ENCODE measurements at regions not wholly inside any gene's neighbourhood (a gene's known extent, or its start where the extent isn't known, plus 50 kb on each side); places are given as distances from the start of the nearest gene placed in this dataset.

DNA sequence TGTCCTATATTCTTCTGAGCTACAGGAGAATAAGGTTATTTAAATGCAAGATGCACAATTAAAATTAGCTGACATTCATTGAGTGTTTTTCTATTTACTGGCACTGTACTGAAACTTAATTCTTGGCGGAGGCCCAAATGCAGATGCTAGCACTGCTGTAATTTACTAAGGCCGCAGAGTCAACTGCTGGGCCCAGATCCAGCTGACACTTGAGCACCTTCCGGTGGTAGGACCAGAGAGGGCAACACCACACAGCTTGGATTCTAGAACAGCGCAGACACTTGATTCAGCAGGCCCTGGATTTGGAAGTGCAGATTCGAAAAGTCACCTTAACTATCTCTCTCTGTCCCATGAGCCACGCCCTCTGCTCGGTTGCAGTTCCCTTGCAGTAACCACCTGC is 228.6 kb upstream of the TMEM72 start:
- DNase-seq (ENCODE audit: low read depth in 2 of 2): no peak

DNA sequence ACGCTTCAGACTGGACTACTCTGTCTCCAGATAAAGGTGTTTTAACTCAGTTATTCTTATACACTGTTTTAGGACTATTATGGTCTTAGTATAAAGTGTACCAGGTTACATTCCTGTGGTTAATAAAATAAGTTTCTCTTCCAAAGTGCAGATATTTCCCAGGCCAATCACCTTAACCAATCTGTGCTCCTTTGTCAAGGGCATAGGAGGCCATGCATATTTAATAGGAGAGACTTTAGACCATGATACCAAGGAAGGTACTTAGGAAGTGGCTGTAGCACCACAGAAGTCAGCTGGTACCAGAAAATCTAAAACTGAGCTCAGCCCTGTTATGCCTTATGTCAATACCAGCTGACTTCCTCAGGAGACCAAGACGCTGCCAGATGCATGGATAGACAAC is 226.5 kb upstream of the TMEM72 start:
- DNase-seq (ENCODE audit: low read depth in 2 of 2): no peak

- no peak for DNase-seq (ENCODE audit: low read depth in 2 of 2)
These were observed 225.9 kb upstream of the TMEM72 start for GRCh38 chr10:44685220-44685619.

GRCh38 chr10:44685747-44686146 is 225.4 kb upstream of the TMEM72 start:
- DNase-seq (ENCODE audit: low read depth in 2 of 2): no peak

DNA sequence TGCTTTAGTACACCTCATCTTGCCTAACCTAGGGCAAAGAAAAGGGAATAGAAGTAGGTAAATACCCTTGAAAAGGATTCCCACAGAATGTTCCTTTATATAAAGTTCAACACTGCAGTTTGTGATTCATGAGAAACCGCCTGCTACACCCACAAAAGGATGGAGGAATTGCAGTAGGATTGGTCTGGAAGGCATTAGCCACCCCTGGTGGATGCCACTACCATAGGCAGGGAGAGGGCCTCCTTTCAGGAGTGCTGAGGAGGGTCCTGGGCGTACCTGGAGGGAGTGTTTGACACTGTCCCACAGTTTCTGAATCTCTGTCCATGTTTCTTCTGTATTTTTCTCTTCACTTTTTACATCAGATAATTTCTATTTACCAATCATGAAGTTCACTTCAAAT is 221.8 kb upstream of the TMEM72 start:
- no peak for DNase-seq (ENCODE audit: low read depth in 2 of 2)

DNA sequence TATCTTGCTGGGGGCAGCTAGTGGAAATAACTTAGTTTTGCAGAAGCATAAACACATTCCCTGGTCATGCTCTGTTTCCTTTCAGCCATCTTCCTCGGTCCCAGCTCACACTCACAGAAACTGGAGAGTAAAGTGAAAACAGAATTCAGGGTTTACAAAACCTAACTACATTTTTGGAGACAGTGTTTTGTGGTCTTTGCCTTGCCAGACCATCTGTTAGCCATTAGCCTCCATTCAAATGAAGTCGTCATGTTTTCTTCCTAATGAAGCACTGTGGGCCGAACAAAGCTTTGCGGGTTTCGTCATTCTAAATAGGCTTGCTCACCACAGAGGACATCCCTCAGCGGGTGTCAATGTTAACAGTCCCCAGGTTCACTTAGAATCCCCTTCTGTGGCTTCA is 214.6 kb upstream of the TMEM72 start:
- DNase-seq (ENCODE audit: low read depth in 2 of 2): no peak

GRCh38 chr10:44697116-44697515 is 214.0 kb upstream of the TMEM72 start:
- DNase-seq (ENCODE audit: low read depth in 2 of 2): no peak

- DNase-seq (ENCODE audit: low read depth in 2 of 2): no peak
These were observed 208.6 kb upstream of the TMEM72 start for GRCh38 chr10:44702531-44702930.

DNA sequence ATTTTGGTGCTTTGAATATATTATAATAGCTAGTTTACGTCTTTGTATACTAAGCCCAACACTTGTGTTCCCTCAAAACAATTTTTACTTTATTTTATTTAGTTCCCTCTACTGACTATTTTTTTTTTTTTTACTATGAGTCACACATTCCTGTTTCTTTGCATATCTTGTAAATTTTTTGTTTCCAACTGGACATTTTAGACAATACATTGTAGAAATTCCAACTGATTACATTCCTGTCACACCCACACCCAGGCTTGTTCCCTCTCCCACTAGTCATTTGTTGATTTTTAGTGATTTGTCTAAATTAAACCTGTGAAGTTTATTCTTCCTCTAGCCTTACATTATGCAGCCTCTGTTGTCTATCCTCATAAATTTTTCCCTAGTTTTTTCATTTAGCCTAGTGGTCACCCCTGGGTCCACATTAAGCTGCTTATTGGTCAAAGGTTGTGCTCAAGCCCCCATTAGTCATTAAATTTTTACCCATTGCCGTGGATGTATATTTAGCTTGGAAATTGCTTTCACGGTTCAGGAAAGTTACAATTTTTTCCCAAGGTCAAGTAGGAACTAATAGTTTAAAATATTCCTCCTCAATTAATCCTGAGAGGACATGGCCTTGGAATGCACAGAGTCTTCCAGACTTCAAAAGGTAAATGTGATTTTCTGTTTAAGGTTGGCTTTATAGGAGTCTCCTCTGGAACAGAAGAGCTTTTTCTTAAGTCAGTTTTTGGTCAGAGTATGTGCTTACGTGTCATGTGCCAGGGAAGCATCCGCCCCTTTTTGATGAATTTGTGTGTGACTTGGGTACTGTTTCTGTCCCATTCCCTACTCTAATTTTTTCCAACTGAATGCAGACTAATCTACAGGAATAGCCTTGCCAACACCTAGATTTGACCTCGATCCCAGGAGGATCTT is 207.6 kb upstream of the TMEM72 start:
- no peak for DNase-seq (ENCODE audit: low read depth in 2 of 2)

GRCh38 chr10:44704616-44705015 is 206.5 kb upstream of the TMEM72 start:
- no peak for DNase-seq (ENCODE audit: low read depth in 2 of 2)

- DNase-seq (ENCODE audit: low read depth in 2 of 2): no peak
These were observed 204.4 kb upstream of the TMEM72 start for GRCh38 chr10:44706745-44707144.

DNA sequence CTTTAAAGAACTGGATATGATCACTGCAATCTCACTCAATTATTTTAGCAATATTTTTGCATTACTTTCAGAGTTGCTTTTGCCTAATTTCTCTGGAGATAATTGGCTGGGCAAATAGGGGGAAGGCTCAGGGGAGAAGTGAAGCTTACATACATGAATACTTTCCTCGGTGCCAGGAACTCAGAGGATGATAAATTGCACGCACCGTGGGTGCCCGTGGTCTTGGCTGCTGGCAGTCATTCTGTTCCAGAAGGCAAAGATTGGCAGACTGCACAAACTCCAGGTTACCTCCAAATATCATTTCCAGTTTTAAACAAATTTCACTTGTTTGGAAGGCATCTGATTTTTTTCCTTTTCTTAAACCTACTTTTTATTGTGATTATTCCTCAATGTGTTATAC is 197.8 kb upstream of the TMEM72 start:
- DNase-seq (ENCODE audit: low read depth in 2 of 2): no peak

GRCh38 chr10:44714451-44714850 is 196.7 kb upstream of the TMEM72 start:
- no peak for DNase-seq (ENCODE audit: low read depth in 2 of 2)

DNA sequence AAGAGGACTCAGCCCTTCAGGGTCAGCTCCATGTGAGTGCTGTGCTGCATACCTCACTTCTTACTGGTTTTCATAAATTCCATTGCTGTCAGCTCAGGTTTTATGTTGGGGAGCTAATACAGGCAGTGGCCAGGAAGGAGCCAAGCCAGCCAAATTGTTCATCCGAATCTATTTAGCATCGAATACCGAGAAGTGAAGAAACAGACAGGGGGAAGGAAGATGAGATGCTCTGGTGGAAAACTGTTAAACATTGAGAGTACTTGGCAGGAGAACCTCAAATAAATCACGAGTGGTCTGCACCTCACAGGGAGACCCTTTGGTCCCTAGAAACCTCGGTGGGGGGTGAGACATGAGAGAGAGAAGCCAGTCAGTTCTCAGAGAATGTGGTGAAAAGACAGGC is 196.0 kb upstream of the TMEM72 start:
- no peak for DNase-seq (ENCODE audit: low read depth in 2 of 2)

GRCh38 chr10:44716470-44717015 is 194.6 kb upstream of the TMEM72 start:
- no peak for DNase-seq (ENCODE audit: low read depth in 2 of 2)

GRCh38 chr10:44723082-44723481 is 188.1 kb upstream of the TMEM72 start:
- no peak for DNase-seq (ENCODE audit: low read depth in 2 of 2)

DNA sequence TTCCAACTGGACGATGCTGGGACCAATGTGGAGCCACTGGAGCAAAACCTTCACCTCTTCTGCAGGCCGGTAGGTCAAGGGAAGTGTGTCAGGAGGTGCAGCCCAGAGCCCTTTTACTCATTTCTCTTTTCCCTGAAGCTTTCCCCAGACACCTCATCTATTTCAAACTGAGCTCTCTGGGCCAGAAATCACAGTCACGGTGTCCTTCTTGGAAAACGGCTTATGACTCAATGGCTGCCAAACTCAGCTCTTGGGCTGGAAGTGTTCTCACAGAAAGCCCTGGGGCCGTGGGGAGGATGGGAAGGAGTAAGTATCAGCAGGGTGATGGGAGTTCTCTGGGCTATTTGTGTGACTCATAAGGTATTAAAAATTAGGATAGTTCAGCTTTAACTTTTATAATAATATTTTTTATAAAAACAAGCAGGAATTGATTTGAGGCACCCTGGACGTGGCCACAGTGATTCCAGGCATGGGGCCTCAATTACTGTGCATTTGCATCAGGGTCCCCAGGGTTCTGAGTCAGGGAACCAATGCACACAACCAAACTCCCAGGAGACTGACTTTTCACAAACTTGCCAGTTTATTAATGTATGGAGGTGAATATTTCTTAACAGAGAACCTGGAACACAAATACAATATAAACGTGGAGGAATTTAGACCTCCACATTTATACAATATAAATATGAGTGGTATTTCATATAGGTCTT is 187.4 kb upstream of the TMEM72 start:
- no peak for DNase-seq (ENCODE audit: low read depth in 2 of 2)

- no peak for DNase-seq (ENCODE audit: low read depth in 2 of 2)
These were observed 186.5 kb upstream of the TMEM72 start for GRCh38 chr10:44724415-44725174.

GRCh38 chr10:44725404-44725803 is 185.7 kb upstream of the TMEM72 start:
- no peak for DNase-seq (ENCODE audit: low read depth in 2 of 2)

- no peak for DNase-seq (ENCODE audit: low read depth in 2 of 2)
These were observed 179.9 kb upstream of the TMEM72 start for GRCh38 chr10:44731283-44731682.

DNA sequence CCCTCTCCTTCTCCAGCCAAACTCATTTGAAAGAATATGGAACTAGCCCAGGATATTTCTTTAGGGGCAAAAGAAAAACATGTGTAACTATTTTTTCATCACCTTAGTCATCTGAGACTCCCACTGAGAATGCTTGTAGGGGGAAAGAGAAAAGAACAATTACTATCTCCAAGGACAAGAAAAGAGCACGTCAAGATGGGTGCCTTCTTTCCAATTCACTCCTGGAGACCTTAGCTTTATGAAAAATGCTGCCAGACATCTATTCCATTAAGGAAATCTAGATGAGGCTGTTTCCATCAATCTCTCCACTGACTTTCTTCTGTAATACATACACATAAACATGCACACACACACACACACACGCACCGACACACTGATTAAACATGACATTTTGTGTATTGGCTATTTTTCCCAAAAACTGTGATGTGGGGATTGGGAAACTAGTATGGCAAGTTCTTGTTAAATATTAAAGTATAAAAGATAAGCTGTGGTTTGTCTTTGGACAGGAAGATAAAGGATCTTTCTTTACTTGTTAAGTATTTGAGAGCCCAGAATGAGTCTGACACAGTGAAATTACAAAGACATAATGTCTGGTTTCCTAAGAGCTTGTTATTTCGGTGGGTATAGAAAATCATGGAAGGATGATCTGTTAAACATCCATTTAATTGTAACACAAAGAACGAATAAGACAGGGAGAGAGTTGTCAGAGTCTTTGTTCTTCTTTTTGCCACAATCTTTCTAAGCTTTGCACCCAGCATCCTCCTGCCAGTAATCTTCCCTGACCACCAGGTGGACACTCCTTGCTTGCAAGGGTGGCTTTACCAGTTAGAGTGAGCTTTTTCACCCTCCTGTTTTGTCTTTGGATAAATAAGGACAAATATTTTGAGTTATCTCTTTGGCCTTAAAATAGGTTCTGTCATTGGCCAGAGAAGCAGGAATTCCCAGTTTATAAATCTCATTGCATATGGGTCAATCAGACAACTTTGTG is 177.3 kb upstream of the TMEM72 start:
- DNase-seq (ENCODE audit: low read depth in 2 of 2): no peak
